AG04450 (cell line): ENCODE measurements at regions not wholly inside any gene's neighbourhood (a gene's known extent, or its start where the extent isn't known, plus 50 kb on each side); places are given as distances from the start of the nearest gene placed in this dataset.

Experiments
- CTCF ChIA-PET: fragments of 300-600, 350-600 bp; formaldehyde crosslinking; extraction: SDS; loops from one replicate; lab custom pipeline; 2022; ENCODE audit warnings: antibody characterized with exemption, inconsistent platforms; lab: Charles Lee
- POLR2A ChIA-PET: fragments of 350-600 bp; formaldehyde crosslinking; extraction: SDS; loops from one replicate; lab custom pipeline; 2021; ENCODE audit warnings: antibody characterized with exemption, inconsistent platforms; lab: Yijun Ruan, JAX
- DNase-seq: peaks from one replicate; pipeline ENCODE4 v3.0.0-alpha.2; 2011; ENCODE audit warnings: low read depth, low spot score
- H3K27ac ChIP-seq: one replicate; pipeline ENCODE4 v1.5.1; 2012; ENCODE audit warnings: low read depth, low read length, control low read depth
- H3K27me3 ChIP-seq: one replicate; pipeline ENCODE4 v1.6.0; 2012; ENCODE audit warnings: low read length; ENCODE audit not compliant: control insufficient read depth, insufficient read depth
- H3K4me3 ChIP-seq: 2 replicates; pipeline ENCODE4 v1.5.1; 2011; ENCODE audit warnings: mild to moderate bottlenecking, low read depth, low read length, control low read depth
- H3K9me3 ChIP-seq: 2 replicates; pipeline ENCODE4 v1.5.1; 2012; ENCODE audit warnings: low read length; ENCODE audit not compliant: control insufficient read depth, insufficient read depth
- TF ChIP-seq, protein P1 (sequence below): IDR thresholded peaks from 2 replicates; pipeline ENCODE4 v1.5.1; 2011; ENCODE audit warnings: low read depth, low read length, control low read depth, inconsistent platforms

- Histone ChIP-seq H3K9me3 (no peaks in the 10 kb centered on the region; the same call in 1 of the 2 replicates), H3K27ac (no peak overlapping the region), H3K4me3 (no peak overlapping the region), H3K27me3 (peaks cover 69% of the 10 kb centered on the region)
- ChIA-PET CTCF (no interaction called here), POLR2A (no interaction called here)
- TF ChIP-seq, protein P1, sequence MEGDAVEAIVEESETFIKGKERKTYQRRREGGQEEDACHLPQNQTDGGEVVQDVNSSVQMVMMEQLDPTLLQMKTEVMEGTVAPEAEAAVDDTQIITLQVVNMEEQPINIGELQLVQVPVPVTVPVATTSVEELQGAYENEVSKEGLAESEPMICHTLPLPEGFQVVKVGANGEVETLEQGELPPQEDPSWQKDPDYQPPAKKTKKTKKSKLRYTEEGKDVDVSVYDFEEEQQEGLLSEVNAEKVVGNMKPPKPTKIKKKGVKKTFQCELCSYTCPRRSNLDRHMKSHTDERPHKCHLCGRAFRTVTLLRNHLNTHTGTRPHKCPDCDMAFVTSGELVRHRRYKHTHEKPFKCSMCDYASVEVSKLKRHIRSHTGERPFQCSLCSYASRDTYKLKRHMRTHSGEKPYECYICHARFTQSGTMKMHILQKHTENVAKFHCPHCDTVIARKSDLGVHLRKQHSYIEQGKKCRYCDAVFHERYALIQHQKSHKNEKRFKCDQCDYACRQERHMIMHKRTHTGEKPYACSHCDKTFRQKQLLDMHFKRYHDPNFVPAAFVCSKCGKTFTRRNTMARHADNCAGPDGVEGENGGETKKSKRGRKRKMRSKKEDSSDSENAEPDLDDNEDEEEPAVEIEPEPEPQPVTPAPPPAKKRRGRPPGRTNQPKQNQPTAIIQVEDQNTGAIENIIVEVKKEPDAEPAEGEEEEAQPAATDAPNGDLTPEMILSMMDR: no peak
- no peak for DNase-seq
Observed at GRCh38 chr22:27094633-27095308, 437.4 kb downstream of the MIAT start.

DNA sequence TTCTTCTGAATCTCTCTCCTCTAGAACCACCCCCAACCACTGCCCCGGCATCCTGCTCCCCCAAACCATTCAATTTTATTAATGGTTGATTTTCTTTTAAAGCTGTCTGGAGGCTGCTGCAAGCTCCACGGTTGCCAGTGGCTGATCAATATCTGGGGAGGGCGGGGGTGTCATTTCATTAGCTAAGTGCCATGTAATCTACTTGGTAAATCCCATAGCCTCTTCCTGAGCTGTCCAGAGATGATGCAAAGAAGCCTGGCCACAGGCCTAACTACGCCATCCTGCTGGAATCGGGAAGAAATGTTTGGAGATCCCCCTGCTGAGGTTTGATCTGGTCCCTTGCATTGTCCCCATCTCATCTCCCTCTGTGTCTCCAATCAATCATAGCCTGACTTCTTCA, 440.1 kb downstream of the MIAT start:
- ChIA-PET POLR2A (no interaction called here), CTCF (no interaction called here)
- TF ChIP-seq, protein P1: no peak
- Histone ChIP-seq H3K27me3 (peaks cover 66% of the 10 kb centered on the region), H3K27ac (no peak overlapping the region), H3K9me3 (no peaks in the 10 kb centered on the region; the same call in 1 of the 2 replicates), H3K4me3 (no peak overlapping the region)
- no peak for DNase-seq

DNA sequence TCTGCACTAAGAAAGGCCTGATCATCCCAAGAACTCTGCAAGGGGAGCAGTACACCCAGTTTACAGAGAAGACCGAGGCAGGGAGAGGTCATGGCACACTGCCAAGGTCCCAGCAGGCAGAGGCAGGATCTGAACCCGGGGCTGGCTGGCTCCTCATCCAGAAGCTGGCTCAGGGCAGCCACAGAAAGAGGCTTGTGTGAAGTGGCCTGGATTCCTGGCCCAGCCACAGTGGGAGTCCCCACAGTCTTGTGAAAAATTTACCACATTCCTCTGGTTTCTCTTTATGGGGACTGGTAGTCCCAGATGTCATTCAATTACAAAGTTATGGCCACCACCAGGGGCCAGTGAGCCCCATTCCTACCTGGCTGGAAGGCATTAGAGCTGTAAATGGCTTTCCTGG, 440.5 kb downstream of the MIAT start:
- Histone ChIP-seq H3K27ac (no peak overlapping the region), H3K4me3 (no peak overlapping the region), H3K27me3 (peaks cover 68% of the 10 kb centered on the region), H3K9me3 (no peaks in the 10 kb centered on the region; the same call in 1 of the 2 replicates)
- no peak for DNase-seq
- TF ChIP-seq, protein P1: no peak
- ChIA-PET POLR2A (no interaction called here), CTCF (no interaction called here)

DNA sequence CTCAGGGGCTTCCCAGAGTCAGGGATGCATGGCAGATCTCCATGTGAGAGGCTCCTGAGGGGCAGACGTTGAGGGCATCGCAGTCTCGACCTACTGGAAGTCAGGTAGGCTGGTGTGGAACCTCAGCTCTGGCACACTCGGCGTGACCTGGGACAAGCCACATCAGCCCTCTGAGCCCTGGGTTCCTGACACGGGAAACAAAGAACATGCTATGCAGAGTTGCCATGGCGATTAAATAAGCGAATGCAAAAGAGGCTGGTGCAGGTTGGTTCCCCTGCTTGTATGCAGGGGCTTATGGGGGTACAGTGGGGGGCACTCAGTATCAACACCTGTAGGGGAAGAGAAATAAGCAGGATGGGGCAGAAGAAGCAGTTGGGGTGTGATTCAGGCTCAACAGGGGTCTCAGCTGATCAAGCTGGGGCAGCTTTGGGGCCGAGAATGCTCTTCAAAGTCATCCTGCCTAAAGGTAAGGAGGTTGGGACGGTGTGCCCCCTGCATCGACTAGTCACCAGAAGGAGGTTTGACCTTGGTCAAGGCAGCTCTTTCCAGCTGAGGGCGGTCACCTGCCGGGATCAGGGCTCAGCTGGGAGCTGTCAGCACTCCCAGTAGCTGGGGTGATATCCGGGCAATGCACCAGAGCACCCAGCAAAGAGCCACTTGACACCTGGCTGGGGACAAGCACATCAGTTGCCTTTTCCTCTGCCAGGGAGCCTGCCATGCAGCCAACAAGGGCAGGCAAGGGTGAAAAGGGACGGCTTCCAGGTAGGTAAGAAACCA, 442.7 kb downstream of the MIAT start:
- ChIA-PET CTCF (no interaction called here), POLR2A (no interaction called here)
- H3K27ac ChIP-seq: no peak overlapping the region
- no peak for DNase-seq
- H3K9me3 ChIP-seq: no peaks in the 10 kb centered on the region
- TF ChIP-seq, protein P1: no peak
- H3K27me3 ChIP-seq: peaks cover 64% of the 10 kb centered on the region
- H3K4me3 ChIP-seq: no peak overlapping the region

DNA sequence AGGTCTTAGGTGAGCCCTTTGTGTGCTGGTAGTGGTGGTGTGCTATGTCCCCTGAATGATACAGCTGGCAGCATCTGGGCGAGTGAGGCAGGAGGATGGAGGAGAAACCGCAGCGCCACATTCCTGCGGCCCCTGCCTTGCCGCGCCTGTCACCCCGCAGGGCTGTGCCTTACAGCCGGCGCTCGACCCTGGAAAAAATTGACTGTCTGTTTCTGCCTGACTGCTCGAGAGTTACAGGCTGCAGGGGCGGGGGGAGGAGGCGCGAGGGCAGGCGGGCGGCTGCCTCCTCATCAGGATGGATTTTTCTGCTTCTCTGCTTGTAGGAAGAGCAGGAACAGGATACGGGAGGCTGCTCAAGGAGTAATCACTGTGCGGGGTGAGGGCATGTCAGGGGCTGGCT, 443.4 kb downstream of the MIAT start:
- no peak for DNase-seq
- peaks cover 58% of the 10 kb centered on the region for H3K27me3 ChIP-seq
- H3K27ac ChIP-seq: no peak overlapping the region
- H3K4me3 ChIP-seq: peak overlapping the region; percentile 25
- TF ChIP-seq, protein P1: no peak
- CTCF ChIA-PET: no interaction called here
- H3K9me3 ChIP-seq: no peaks in the 10 kb centered on the region
- POLR2A ChIA-PET: no interaction called here
